ENCODE measurements at regions not wholly inside any gene's neighbourhood (a gene's known extent, or its start where the extent isn't known, plus 50 kb on each side); places are given as distances from the start of the nearest gene placed in this dataset.

DNA sequence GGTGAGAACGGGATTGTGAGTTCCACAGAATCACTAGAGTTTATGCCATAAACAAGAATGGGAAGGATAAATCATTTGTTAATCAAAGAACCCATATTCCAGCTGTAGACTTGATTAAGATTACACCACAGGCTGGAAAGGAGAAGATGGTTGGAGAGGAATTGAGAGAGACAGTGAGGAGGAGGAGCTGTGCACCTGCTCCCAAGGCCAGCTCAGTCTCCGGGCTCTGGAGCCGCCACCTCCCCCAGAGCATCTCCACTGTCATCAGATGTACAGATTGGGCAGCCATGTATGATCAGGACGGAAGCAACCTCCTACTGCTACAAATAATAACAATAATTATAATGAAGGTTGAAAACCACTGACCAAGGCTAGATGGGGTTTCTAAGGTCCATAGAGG is 170.0 kb downstream of the MINAR1 start:
- Histone ChIP-seq H3K9me3 (ENCODE audit: low read length) (no peaks in the 10 kb centered on the region), H4K20me1 (ENCODE audit: insufficient read depth, low read length) (no peaks in the 10 kb centered on the region), H3K4me3 (ENCODE audit: low read depth, low read length, poor library complexity, severe bottlenecking) (no peak overlapping the region), H3K36me3 (ENCODE audit: insufficient read depth, low read length) (no peaks in the 10 kb centered on the region), H3K9me2 (ENCODE audit: insufficient read depth, low read length) (no peaks in the 10 kb centered on the region), H3K4me1 (ENCODE audit: insufficient read depth, low read length, poor library complexity, severe bottlenecking) (no peaks in the 10 kb centered on the region), H3K4me2 (ENCODE audit: low read length) (no peak overlapping the region), H2AFZ (ENCODE audit: low read length) (no peak overlapping the region), H3K79me2 (ENCODE audit: insufficient read depth, low read depth, low read length) (no peaks in the 10 kb centered on the region), H3K27ac (ENCODE audit: low read depth, low read length, poor library complexity, severe bottlenecking) (no peak overlapping the region)
- no TSS peak for BruUV-seq (replicated peaks)
- DNase-seq (ENCODE audit: low spot score) = no peak
- intact Hi-C loops (cut with micrococcal nuclease; ENCODE audit: unreplicated experiment) = no loop called here
- no peak for TF ChIP-seq EZH2phosphoT487 (IDR thresholded peaks at IDR 0.05; ENCODE audit: borderline replicate concordance, low read depth, low read length)
- TF ChIP-seq, protein P1, sequence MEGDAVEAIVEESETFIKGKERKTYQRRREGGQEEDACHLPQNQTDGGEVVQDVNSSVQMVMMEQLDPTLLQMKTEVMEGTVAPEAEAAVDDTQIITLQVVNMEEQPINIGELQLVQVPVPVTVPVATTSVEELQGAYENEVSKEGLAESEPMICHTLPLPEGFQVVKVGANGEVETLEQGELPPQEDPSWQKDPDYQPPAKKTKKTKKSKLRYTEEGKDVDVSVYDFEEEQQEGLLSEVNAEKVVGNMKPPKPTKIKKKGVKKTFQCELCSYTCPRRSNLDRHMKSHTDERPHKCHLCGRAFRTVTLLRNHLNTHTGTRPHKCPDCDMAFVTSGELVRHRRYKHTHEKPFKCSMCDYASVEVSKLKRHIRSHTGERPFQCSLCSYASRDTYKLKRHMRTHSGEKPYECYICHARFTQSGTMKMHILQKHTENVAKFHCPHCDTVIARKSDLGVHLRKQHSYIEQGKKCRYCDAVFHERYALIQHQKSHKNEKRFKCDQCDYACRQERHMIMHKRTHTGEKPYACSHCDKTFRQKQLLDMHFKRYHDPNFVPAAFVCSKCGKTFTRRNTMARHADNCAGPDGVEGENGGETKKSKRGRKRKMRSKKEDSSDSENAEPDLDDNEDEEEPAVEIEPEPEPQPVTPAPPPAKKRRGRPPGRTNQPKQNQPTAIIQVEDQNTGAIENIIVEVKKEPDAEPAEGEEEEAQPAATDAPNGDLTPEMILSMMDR (conservative IDR thresholded peaks at IDR 0.05; ENCODE audit: low read length) = no peak
- CTCF ChIA-PET (ENCODE audit: unreplicated experiment) = no interaction called here
- POLR2A ChIA-PET = interaction anchor here (1.2 kb wide), 1 partner anchor 16 kb away, joined by 4 read pairs; no protein-coding TSS in a partner anchor

DNA sequence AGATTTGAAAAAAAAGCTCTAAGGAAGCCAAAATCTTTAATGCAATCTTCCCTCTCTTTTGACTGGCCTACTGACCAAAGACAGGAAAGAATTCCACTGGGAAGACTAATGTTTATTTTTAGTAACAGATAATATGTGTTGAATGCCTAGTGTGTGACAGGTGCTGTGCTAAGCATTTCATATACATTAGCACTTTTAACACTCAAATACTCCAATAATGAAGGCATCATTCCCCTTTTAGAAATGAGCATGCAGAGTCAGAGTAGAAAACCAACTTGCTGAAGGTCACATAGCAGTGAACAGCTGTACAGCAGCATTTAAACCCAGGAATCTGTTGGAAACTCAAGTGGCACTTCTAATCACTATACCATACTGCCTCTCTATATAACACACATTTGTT is 170.6 kb downstream of the MINAR1 start:
- no peaks in the 10 kb centered on the region for H3K4me1 ChIP-seq (ENCODE audit: insufficient read depth, low read length, poor library complexity, severe bottlenecking)
- intact Hi-C loops (cut with micrococcal nuclease; ENCODE audit: unreplicated experiment) = no loop called here
- H3K9me2 ChIP-seq (ENCODE audit: insufficient read depth, low read length) = no peaks in the 10 kb centered on the region
- ChIA-PET CTCF (ENCODE audit: unreplicated experiment) (no interaction called here), POLR2A (interaction anchor here (1.2 kb wide), 1 partner anchor 15 kb away, joined by 4 read pairs; no protein-coding TSS in a partner anchor)
- no peaks in the 10 kb centered on the region for H3K9me3 ChIP-seq (ENCODE audit: low read length)
- H3K79me2 ChIP-seq (ENCODE audit: insufficient read depth, low read depth, low read length) = no peaks in the 10 kb centered on the region
- no peak overlapping the region for H3K4me2 ChIP-seq (ENCODE audit: low read length)
- no peaks in the 10 kb centered on the region for H4K20me1 ChIP-seq (ENCODE audit: insufficient read depth, low read length)
- H3K27ac ChIP-seq (ENCODE audit: low read depth, low read length, poor library complexity, severe bottlenecking) = no peak overlapping the region
- no peak for DNase-seq (ENCODE audit: low spot score)
- no peak overlapping the region for H3K4me3 ChIP-seq (ENCODE audit: low read depth, low read length, poor library complexity, severe bottlenecking)
- H2AFZ ChIP-seq (ENCODE audit: low read length) = no peak overlapping the region
- no peaks in the 10 kb centered on the region for H3K36me3 ChIP-seq (ENCODE audit: insufficient read depth, low read length)
- no peak for TF ChIP-seq EZH2phosphoT487 (IDR thresholded peaks at IDR 0.05; ENCODE audit: borderline replicate concordance, low read depth, low read length)
- TF ChIP-seq, protein P1 (conservative IDR thresholded peaks at IDR 0.05; ENCODE audit: low read length) = no peak
- no TSS peak for BruUV-seq (replicated peaks)

- H3K9me3 ChIP-seq (ENCODE audit: low read length) = no peaks in the 10 kb centered on the region
- POLR2A ChIA-PET = no interaction called here
- H2AFZ ChIP-seq (ENCODE audit: low read length) = no peak overlapping the region
- H3K79me2 ChIP-seq (ENCODE audit: insufficient read depth, low read depth, low read length) = no peaks in the 10 kb centered on the region
- H3K27ac ChIP-seq (ENCODE audit: low read depth, low read length, poor library complexity, severe bottlenecking) = no peak overlapping the region
- no peaks in the 10 kb centered on the region for H3K36me3 ChIP-seq (ENCODE audit: insufficient read depth, low read length)
- no peak for DNase-seq (ENCODE audit: low spot score)
- H4K20me1 ChIP-seq (ENCODE audit: insufficient read depth, low read length) = no peaks in the 10 kb centered on the region
- TF ChIP-seq, protein P1 (conservative IDR thresholded peaks at IDR 0.05; ENCODE audit: low read length) = no peak
- no peak for TF ChIP-seq EZH2phosphoT487 (IDR thresholded peaks at IDR 0.05; ENCODE audit: borderline replicate concordance, low read depth, low read length)
- H3K4me2 ChIP-seq (ENCODE audit: low read length) = no peak overlapping the region
- no peaks in the 10 kb centered on the region for H3K9me2 ChIP-seq (ENCODE audit: insufficient read depth, low read length)
- H3K4me3 ChIP-seq (ENCODE audit: low read depth, low read length, poor library complexity, severe bottlenecking) = no peak overlapping the region
- H3K4me1 ChIP-seq (ENCODE audit: insufficient read depth, low read length, poor library complexity, severe bottlenecking) = no peaks in the 10 kb centered on the region
- intact Hi-C loops (cut with micrococcal nuclease; ENCODE audit: unreplicated experiment) = no loop called here
- BruUV-seq (replicated peaks) = no TSS peak
- CTCF ChIA-PET (ENCODE audit: unreplicated experiment) = interaction anchor here (1.3 kb wide), 1 partner anchor 11 kb away, joined by 4 read pairs; no protein-coding TSS in a partner anchor
Observed at GRCh38 chr15:79606831-79607355, 174.8 kb downstream of the MINAR1 start.
